Hepatocyte (in vitro differentiated cells): ENCODE measurements at regions not wholly inside any gene's neighbourhood (a gene's known extent, or its start where the extent isn't known, plus 50 kb on each side); places are given as distances from the start of the nearest gene placed in this dataset.

Experiments used
- EZH2 ChIP-seq: fragments of 200-600 bp; sonication (generic); IDR thresholded peaks from 2 replicates; pipeline ENCODE4 v1.6.1; 2016; ENCODE audit warnings: antibody characterized with exemption, mild to moderate bottlenecking, borderline replicate concordance
- TF ChIP-seq, protein P1 (sequence below): fragments of 200-600 bp; sonication (generic); IDR thresholded peaks from 2 replicates; pipeline ENCODE4 v1.5.1; 2016; ENCODE audit warnings: antibody characterized with exemption, mild to moderate bottlenecking; ENCODE audit not compliant: poor library complexity

DNA sequence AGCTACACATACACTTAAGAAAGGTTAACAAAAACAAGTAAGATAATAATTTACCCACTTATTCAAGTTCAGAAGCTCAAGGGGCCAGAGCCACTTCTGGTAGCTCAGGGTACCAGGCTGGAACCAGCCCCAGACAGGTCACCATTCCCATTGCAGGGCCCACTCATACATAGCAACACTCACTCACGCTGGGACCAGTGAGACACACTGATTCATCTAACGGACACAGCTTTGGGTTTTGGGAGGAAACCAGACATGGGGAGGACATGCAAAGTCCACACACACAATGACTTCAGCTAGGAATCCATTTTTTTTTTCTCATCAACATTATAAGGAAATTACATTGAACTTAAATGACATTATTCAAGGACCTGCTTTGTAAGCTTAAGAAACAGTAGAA is 169.1 kb downstream of the ZC3H11B start:
- no peak for TF ChIP-seq EZH2
- TF ChIP-seq, protein P1, sequence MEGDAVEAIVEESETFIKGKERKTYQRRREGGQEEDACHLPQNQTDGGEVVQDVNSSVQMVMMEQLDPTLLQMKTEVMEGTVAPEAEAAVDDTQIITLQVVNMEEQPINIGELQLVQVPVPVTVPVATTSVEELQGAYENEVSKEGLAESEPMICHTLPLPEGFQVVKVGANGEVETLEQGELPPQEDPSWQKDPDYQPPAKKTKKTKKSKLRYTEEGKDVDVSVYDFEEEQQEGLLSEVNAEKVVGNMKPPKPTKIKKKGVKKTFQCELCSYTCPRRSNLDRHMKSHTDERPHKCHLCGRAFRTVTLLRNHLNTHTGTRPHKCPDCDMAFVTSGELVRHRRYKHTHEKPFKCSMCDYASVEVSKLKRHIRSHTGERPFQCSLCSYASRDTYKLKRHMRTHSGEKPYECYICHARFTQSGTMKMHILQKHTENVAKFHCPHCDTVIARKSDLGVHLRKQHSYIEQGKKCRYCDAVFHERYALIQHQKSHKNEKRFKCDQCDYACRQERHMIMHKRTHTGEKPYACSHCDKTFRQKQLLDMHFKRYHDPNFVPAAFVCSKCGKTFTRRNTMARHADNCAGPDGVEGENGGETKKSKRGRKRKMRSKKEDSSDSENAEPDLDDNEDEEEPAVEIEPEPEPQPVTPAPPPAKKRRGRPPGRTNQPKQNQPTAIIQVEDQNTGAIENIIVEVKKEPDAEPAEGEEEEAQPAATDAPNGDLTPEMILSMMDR, result no peak
